ENCODE measurements at regions not wholly inside any gene's neighbourhood (a gene's known extent, or its start where the extent isn't known, plus 50 kb on each side); places are given as distances from the start of the nearest gene placed in this dataset.

DNA sequence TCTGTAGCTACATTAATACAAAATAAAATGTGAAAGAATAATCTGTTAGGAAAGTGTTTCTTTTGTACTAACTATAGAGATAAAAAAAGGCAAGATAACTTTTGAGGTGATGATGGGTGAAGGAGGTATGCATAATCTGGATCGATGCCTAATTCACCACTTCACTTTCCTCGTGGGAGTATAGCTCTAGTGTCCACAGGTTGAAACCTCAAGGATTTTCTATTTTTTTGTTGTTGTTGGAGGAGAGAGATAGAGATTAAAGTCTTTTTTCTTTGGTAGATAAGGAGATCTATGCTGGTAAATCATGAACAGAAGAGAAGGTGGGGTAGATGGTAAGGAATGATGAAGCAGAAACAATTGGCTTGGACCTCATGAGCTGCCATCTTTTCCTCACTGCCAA, 635.3 kb upstream of the ZEB2 start:
- H3K27me3 ChIP-seq (ENCODE audit: control insufficient read depth, insufficient read depth, low read length), result no peaks in the 10 kb centered on the region
- no peaks in the 10 kb centered on the region for H3K36me3 ChIP-seq (ENCODE audit: control insufficient read depth, insufficient read depth, low read length)
- no peak overlapping the region for H3K27ac ChIP-seq (ENCODE audit: low read length)
- BruUV-seq (replicated peaks), result no TSS peak
- no peak for DNase-seq (ENCODE audit: low read depth, low spot score)
- in situ Hi-C loops (cut with HindIII; ENCODE audit: low pct_unique_long_range_greater_than_20kb, low sequenced_read_pairs), result no loop called here
- H3K4me3 ChIP-seq (ENCODE audit: low read depth in 2 of 2, low read length in 2 of 2), result no peak overlapping the region
- ChIA-PET CTCF (interaction anchor here (0.6 kb wide), 1 partner anchor 1510 kb away, joined by 3 read pairs; no protein-coding TSS in a partner anchor), POLR2A (no interaction called here)
- H3K4me1 ChIP-seq (ENCODE audit: control insufficient read depth, insufficient read depth, low read length), result no peaks in the 10 kb centered on the region
- ATAC-seq, result no peak
- no peaks in the 10 kb centered on the region for H3K9me3 ChIP-seq (ENCODE audit: control insufficient read depth, insufficient read depth, low read depth, low read length)
- intact Hi-C loops (cut with micrococcal nuclease; ENCODE audit: unreplicated experiment), result no loop called here
- TF ChIP-seq POLR2AphosphoS5 (IDR thresholded peaks at IDR 0.05; ENCODE audit: low read depth, low read length) (no peak), SIN3A (IDR thresholded peaks at IDR 0.05; ENCODE audit: borderline replicate concordance, insufficient read depth, low read depth, low read length) (no peak), TCF7L2 (IDR thresholded peaks at IDR 0.05; ENCODE audit: low read depth, low read length) (no peak)
- TF ChIP-seq, protein P1, sequence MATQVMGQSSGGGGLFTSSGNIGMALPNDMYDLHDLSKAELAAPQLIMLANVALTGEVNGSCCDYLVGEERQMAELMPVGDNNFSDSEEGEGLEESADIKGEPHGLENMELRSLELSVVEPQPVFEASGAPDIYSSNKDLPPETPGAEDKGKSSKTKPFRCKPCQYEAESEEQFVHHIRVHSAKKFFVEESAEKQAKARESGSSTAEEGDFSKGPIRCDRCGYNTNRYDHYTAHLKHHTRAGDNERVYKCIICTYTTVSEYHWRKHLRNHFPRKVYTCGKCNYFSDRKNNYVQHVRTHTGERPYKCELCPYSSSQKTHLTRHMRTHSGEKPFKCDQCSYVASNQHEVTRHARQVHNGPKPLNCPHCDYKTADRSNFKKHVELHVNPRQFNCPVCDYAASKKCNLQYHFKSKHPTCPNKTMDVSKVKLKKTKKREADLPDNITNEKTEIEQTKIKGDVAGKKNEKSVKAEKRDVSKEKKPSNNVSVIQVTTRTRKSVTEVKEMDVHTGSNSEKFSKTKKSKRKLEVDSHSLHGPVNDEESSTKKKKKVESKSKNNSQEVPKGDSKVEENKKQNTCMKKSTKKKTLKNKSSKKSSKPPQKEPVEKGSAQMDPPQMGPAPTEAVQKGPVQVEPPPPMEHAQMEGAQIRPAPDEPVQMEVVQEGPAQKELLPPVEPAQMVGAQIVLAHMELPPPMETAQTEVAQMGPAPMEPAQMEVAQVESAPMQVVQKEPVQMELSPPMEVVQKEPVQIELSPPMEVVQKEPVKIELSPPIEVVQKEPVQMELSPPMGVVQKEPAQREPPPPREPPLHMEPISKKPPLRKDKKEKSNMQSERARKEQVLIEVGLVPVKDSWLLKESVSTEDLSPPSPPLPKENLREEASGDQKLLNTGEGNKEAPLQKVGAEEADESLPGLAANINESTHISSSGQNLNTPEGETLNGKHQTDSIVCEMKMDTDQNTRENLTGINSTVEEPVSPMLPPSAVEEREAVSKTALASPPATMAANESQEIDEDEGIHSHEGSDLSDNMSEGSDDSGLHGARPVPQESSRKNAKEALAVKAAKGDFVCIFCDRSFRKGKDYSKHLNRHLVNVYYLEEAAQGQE (IDR thresholded peaks at IDR 0.05; ENCODE audit: insufficient read depth in 1 of 2, low read depth in 2 of 2, low read length in 1 of 2), result no peak
- TF ChIP-seq, protein P2, sequence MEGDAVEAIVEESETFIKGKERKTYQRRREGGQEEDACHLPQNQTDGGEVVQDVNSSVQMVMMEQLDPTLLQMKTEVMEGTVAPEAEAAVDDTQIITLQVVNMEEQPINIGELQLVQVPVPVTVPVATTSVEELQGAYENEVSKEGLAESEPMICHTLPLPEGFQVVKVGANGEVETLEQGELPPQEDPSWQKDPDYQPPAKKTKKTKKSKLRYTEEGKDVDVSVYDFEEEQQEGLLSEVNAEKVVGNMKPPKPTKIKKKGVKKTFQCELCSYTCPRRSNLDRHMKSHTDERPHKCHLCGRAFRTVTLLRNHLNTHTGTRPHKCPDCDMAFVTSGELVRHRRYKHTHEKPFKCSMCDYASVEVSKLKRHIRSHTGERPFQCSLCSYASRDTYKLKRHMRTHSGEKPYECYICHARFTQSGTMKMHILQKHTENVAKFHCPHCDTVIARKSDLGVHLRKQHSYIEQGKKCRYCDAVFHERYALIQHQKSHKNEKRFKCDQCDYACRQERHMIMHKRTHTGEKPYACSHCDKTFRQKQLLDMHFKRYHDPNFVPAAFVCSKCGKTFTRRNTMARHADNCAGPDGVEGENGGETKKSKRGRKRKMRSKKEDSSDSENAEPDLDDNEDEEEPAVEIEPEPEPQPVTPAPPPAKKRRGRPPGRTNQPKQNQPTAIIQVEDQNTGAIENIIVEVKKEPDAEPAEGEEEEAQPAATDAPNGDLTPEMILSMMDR (IDR thresholded peaks at IDR 0.05), result no peak

DNA sequence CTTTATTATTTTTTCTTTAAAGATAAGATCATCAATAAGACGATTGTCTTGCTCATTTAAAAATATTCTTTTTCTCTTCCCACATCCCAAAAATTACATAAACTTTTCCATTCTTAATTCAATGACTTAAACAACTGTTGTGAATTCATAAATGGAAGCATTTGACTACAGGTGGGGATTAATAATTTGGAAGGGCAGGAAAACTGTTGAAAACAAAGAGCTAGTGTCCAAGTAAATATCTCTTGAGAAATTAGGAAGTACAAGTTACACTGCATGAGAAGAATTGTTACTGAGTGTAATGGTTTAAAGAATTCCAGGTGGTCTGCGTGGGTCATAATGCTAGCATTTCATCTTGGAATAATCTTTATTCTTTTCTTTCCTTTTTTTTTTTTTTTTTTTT, 634.8 kb upstream of the ZEB2 start:
- ChIA-PET POLR2A (no interaction called here), CTCF (interaction anchor here (0.6 kb wide), 1 partner anchor 1511 kb away, joined by 3 read pairs; no protein-coding TSS in a partner anchor)
- Histone ChIP-seq H3K27ac (ENCODE audit: low read length) (no peak overlapping the region), H3K4me1 (ENCODE audit: control insufficient read depth, insufficient read depth, low read length) (no peaks in the 10 kb centered on the region), H3K9me3 (ENCODE audit: control insufficient read depth, insufficient read depth, low read depth, low read length) (no peaks in the 10 kb centered on the region), H3K4me3 (ENCODE audit: low read depth in 2 of 2, low read length in 2 of 2) (no peak overlapping the region), H3K36me3 (ENCODE audit: control insufficient read depth, insufficient read depth, low read length) (no peaks in the 10 kb centered on the region), H3K27me3 (ENCODE audit: control insufficient read depth, insufficient read depth, low read length) (no peaks in the 10 kb centered on the region)
- intact Hi-C loops (cut with micrococcal nuclease; ENCODE audit: unreplicated experiment) (no loop called here), in situ Hi-C loops (cut with HindIII; ENCODE audit: low pct_unique_long_range_greater_than_20kb, low sequenced_read_pairs) (no loop called here)
- no TSS peak for BruUV-seq (replicated peaks)
- ATAC-seq, result no peak
- DNase-seq (ENCODE audit: low read depth, low spot score), result no peak
- TF ChIP-seq POLR2AphosphoS5 (IDR thresholded peaks at IDR 0.05; ENCODE audit: low read depth, low read length) (no peak), SIN3A (IDR thresholded peaks at IDR 0.05; ENCODE audit: borderline replicate concordance, insufficient read depth, low read depth, low read length) (no peak), TCF7L2 (IDR thresholded peaks at IDR 0.05; ENCODE audit: low read depth, low read length) (no peak)
- TF ChIP-seq, protein P2 (IDR thresholded peaks at IDR 0.05), result no peak
- TF ChIP-seq, protein P1 (IDR thresholded peaks at IDR 0.05; ENCODE audit: insufficient read depth in 1 of 2, low read depth in 2 of 2, low read length in 1 of 2), result no peak
